GM23338 (cell line): ENCODE measurements at regions not wholly inside any gene's neighbourhood (a gene's known extent, or its start where the extent isn't known, plus 50 kb on each side); places are given as distances from the start of the nearest gene placed in this dataset.

Experiments used
- ATAC-seq: fragments of 200-7000 bp; cut with Tn5 transposase; 3 replicates; pipeline ENCODE4 v1.9.1; 2020
- DNase-seq: peaks from one replicate; pipeline ENCODE4 v3.0.0-alpha.2; 2015; ENCODE audit warnings: low spot score
- H2AFZ ChIP-seq: fragments of 200-600 bp; sonication (generic); 2 replicates; pipeline ENCODE4 v1.8.0; 2016; ENCODE audit warnings: antibody characterized with exemption, mild to moderate bottlenecking, moderate library complexity
- H3F3A ChIP-seq: fragments of 200-600 bp; sonication (generic); replicated peaks from 2 replicates; pipeline ENCODE4 v1.8.0; 2017; ENCODE audit warnings: antibody characterized with exemption, mixed run types, low read depth
- H3K27ac ChIP-seq: fragments of 200-600 bp; sonication (generic); 2 replicates; pipeline ENCODE4 v1.6.1; 2016; ENCODE audit warnings: low read depth
- H3K27me3 ChIP-seq: fragments of 200-600 bp; sonication (generic); 2 replicates; pipeline ENCODE4 v1.8.0; 2016; ENCODE audit warnings: mild to moderate bottlenecking, mixed run types, moderate library complexity; ENCODE audit not compliant: insufficient read depth
- H3K36me3 ChIP-seq: fragments of 200-600 bp; sonication (generic); 2 replicates; pipeline ENCODE4 v1.8.0; 2016; ENCODE audit warnings: mild to moderate bottlenecking; ENCODE audit not compliant: insufficient read depth
- H3K4me1 ChIP-seq: fragments of 200-600 bp; sonication (generic); 2 replicates; pipeline ENCODE4 v1.8.0; 2016; ENCODE audit warnings: mild to moderate bottlenecking, moderate library complexity; ENCODE audit not compliant: insufficient read depth
- H3K4me2 ChIP-seq: fragments of 200-600 bp; sonication (generic); 2 replicates; pipeline ENCODE4 v1.7.1; 2017; ENCODE audit warnings: mixed run types
- H3K4me3 ChIP-seq: fragments of 200-600 bp; sonication (generic); 2 replicates; pipeline ENCODE4 v1.6.1; 2016; ENCODE audit warnings: mixed run types
- H3K79me2 ChIP-seq: fragments of 200-600 bp; sonication (generic); replicated peaks from 2 replicates; pipeline ENCODE4 v1.8.0; 2017; ENCODE audit warnings: mild to moderate bottlenecking; ENCODE audit not compliant: insufficient read depth
- H3K9me2 ChIP-seq: fragments of 200-600 bp; sonication (generic); 2 replicates; pipeline ENCODE4 v1.8.0; 2017; ENCODE audit not compliant: insufficient read depth
- H4K20me1 ChIP-seq: fragments of 200-600 bp; sonication (generic); replicated peaks from 2 replicates; pipeline ENCODE4 v1.8.0; 2017; ENCODE audit warnings: mild to moderate bottlenecking; ENCODE audit not compliant: insufficient read depth
- H3K27ac Mint-ChIP-seq: 2 replicates; pipeline ENCODE4 v1.8.0; 2020; ENCODE audit warnings: inconsistent platforms, mild to moderate bottlenecking, moderate library complexity, mixed read lengths
- H3K27me3 Mint-ChIP-seq: 3 replicates; pipeline ENCODE4 v1.8.0; 2022; ENCODE audit warnings: low read depth, mild to moderate bottlenecking, moderate library complexity, mixed read lengths, inconsistent platforms; ENCODE audit not compliant: insufficient read depth, poor library complexity
- H3K36me3 Mint-ChIP-seq: 3 replicates; pipeline ENCODE4 v1.8.0; 2021; ENCODE audit warnings: low read depth, mild to moderate bottlenecking, inconsistent platforms, moderate library complexity, mixed read lengths
- H3K4me1 Mint-ChIP-seq: 3 replicates; pipeline ENCODE4 v1.8.0; 2020; ENCODE audit warnings: mild to moderate bottlenecking, inconsistent platforms, mixed read lengths
- H3K4me3 Mint-ChIP-seq: 3 replicates; pipeline ENCODE4 v1.8.0; 2021; ENCODE audit warnings: moderate library complexity, mild to moderate bottlenecking, inconsistent platforms, mixed read lengths
- H3K9me3 Mint-ChIP-seq: 3 replicates; pipeline ENCODE4 v1.8.0; 2020; ENCODE audit warnings: moderate library complexity, mild to moderate bottlenecking, inconsistent platforms, mixed read lengths
- CREB1 ChIP-seq: fragments of 250-450 bp; sonication (Bioruptor Pico); IDR thresholded peaks from 2 replicates; pipeline ENCODE4 v1.5.0; 2020; ENCODE audit warnings: low read depth, mild to moderate bottlenecking, moderate library complexity
- CTCF ChIP-seq, 2 experiments: fragments of 200-600 bp in 1 of 2; sonication (generic) in 1 of 2; conservative IDR thresholded peaks; 2 replicates each; pipeline versions ENCODE4 v1.5.1 to v1.6.1; 2016 to 2017; ENCODE audit warnings: antibody characterized with exemption in 2 of 2, low read depth in 2 of 2, mild to moderate bottlenecking in 2 of 2, moderate library complexity in 1 of 2
- ETS1 ChIP-seq: IDR thresholded peaks from 2 replicates; pipeline ENCODE4 v1.6.1; 2016; ENCODE audit warnings: antibody characterized with exemption
- EZH2phosphoT487 ChIP-seq: fragments of 200-600 bp; sonication (generic); IDR thresholded peaks from one replicate; pipeline ENCODE4 v1.8.1; 2018; ENCODE audit warnings: antibody characterized with exemption; ENCODE audit not compliant: unreplicated experiment
- NANOG ChIP-seq: IDR thresholded peaks from 2 replicates; pipeline ENCODE4 v1.6.1; 2016; ENCODE audit warnings: antibody characterized with exemption, borderline replicate concordance
- POLR2AphosphoS5 ChIP-seq: IDR thresholded peaks from 2 replicates; pipeline ENCODE4 v1.6.1; 2016; ENCODE audit warnings: antibody characterized with exemption, low read depth
- STAT1 ChIP-seq: IDR thresholded peaks from one replicate; pipeline ENCODE4 v1.6.1; 2016; ENCODE audit warnings: antibody characterized with exemption; ENCODE audit not compliant: unreplicated experiment
- ZNF114 ChIP-seq: fragments of 250-450 bp; sonication (Bioruptor Pico); IDR thresholded peaks from 2 replicates; pipeline ENCODE4 v1.5.0; 2020; ENCODE audit warnings: mild to moderate bottlenecking, moderate library complexity
- ZNF331 ChIP-seq: fragments of 250-450 bp; sonication (Bioruptor Pico); IDR thresholded peaks from 2 replicates; pipeline ENCODE4 v1.5.0; 2020; ENCODE audit warnings: low read depth, mild to moderate bottlenecking, moderate library complexity
- ZNF462 ChIP-seq: fragments of 250-450 bp; sonication (Bioruptor Pico); IDR thresholded peaks from 2 replicates; pipeline ENCODE4 v1.5.0; 2020; ENCODE audit warnings: mild to moderate bottlenecking, moderate library complexity

GRCh38 chr3:177440456-177441104, 243.3 kb upstream of the TBL1XR1 start:
- no peaks in the 10 kb centered on the region for H3K79me2 ChIP-seq
- no peaks in the 10 kb centered on the region for H3K9me3 Mint-ChIP-seq
- ATAC-seq: no peak

GRCh38 chr3:177441276-177441812, 244.1 kb upstream of the TBL1XR1 start:
- Mint-ChIP-seq H3K27ac (no peak overlapping the region), H3K27me3 (no peaks in the 10 kb centered on the region), H3K9me3 (no peaks in the 10 kb centered on the region), H3K4me3 (no peak overlapping the region), H3K36me3 (no peaks in the 10 kb centered on the region), H3K4me1 (no peaks in the 10 kb centered on the region)
- ATAC-seq: no peak
- no peak for DNase-seq
- Histone ChIP-seq H2AFZ (no peak overlapping the region), H3K4me2 (no peak overlapping the region), H3K27me3 (no peaks in the 10 kb centered on the region), H3K9me2 (0 out of 2 replicates have a peak, but pooled peaks cover 6% of the 10 kb centered on the region), H4K20me1 (no peaks in the 10 kb centered on the region), H3F3A (no peaks in the 10 kb centered on the region), H3K36me3 (no peaks in the 10 kb centered on the region), H3K4me1 (no peaks in the 10 kb centered on the region), H3K27ac (no peak overlapping the region), H3K4me3 (no peak overlapping the region), H3K79me2 (no peaks in the 10 kb centered on the region)
- no peak for TF ChIP-seq ZNF462 (CRISPR knock-in tag)
- no peak for TF ChIP-seq ZNF331 (CRISPR knock-in tag)

More at GRCh38 chr3:177440456-177441104, 243.3 kb upstream of the TBL1XR1 start:
- H3K36me3 Mint-ChIP-seq: no peaks in the 10 kb centered on the region
- Histone ChIP-seq H3K4me1 (no peaks in the 10 kb centered on the region), H2AFZ (no peak overlapping the region), H3K27ac (no peak overlapping the region), H4K20me1 (no peaks in the 10 kb centered on the region), H3K9me2 (0 out of 2 replicates have a peak, but pooled peaks cover 6% of the 10 kb centered on the region), H3F3A (no peaks in the 10 kb centered on the region), H3K4me2 (no peak overlapping the region), H3K27me3 (no peaks in the 10 kb centered on the region), H3K36me3 (no peaks in the 10 kb centered on the region), H3K4me3 (no peak overlapping the region)
- no peaks in the 10 kb centered on the region for H3K27me3 Mint-ChIP-seq
- DNase-seq: no peak
- TF ChIP-seq POLR2AphosphoS5 (no peak), CREB1 (CRISPR knock-in tag) (no peak), ZNF331 (CRISPR knock-in tag) (no peak), NANOG (no peak), CTCF (conservative IDR thresholded peaks at IDR 0.05; ENCODE audit: low read depth in 2 of 2) (no peak), ZNF114 (no peak), ETS1 (no peak), EZH2phosphoT487 (no peak), STAT1 (no peak)
- no peak overlapping the region for H3K4me3 Mint-ChIP-seq
- H3K27ac Mint-ChIP-seq: no peak overlapping the region
- H3K4me1 Mint-ChIP-seq: no peaks in the 10 kb centered on the region
